GM18498 (cell line): ENCODE measurements at regions not wholly inside any gene's neighbourhood (a gene's known extent, or its start where the extent isn't known, plus 50 kb on each side); places are given as distances from the start of the nearest gene placed in this dataset.
"Not testable (repeated sequence)": the region's sequence is repeated elsewhere in the genome, so short reads cannot be mapped to it uniquely, and the experiment has no call there.

Experiments used
- ATAC-seq: cut with Tn5 transposase; IDR thresholded peaks from one replicate; pipeline ENCODE4 v1.9.1; 2021; ENCODE audit warnings: mild to moderate bottlenecking, moderate library complexity; ENCODE audit not compliant: unreplicated experiment

- ATAC-seq, result no peak
Measured at GRCh38 chrY:7682386-7682785, 770.8 kb upstream of the AMELY start.

GRCh38 chrY:7681426-7681825 is 769.9 kb upstream of the AMELY start:
- no peak for ATAC-seq

GRCh38 chrY:7674465-7674864 is 762.9 kb upstream of the AMELY start:
- ATAC-seq, result no peak

DNA sequence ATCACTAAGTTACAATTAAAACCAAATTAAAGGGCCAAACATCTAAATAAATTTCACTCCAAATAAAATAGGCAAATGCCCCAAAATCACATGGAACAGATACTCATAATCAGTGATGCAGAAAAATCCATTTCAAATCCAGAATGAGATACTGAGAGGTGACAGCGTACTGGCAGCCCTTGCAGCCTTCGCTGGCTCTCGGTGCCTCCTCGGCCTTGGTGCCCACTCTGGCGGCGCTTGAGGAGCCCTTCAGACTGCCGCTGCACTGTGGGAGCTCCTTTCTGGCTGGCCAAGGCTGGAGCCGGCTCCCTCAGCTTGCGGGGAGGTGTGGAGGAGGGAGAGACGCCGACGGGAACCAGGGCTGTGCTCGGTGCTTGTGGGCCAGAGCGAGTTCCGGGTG is 761.2 kb upstream of the AMELY start:
- ATAC-seq, result no peak

GRCh38 chrY:7663261-7663660 is 751.7 kb upstream of the AMELY start:
- no peak for ATAC-seq

GRCh38 chrY:7659047-7659446 is 747.5 kb upstream of the AMELY start:
- ATAC-seq, result no peak

- ATAC-seq, result no peak
Measured at GRCh38 chrY:7656596-7656995, 745.0 kb upstream of the AMELY start.

DNA sequence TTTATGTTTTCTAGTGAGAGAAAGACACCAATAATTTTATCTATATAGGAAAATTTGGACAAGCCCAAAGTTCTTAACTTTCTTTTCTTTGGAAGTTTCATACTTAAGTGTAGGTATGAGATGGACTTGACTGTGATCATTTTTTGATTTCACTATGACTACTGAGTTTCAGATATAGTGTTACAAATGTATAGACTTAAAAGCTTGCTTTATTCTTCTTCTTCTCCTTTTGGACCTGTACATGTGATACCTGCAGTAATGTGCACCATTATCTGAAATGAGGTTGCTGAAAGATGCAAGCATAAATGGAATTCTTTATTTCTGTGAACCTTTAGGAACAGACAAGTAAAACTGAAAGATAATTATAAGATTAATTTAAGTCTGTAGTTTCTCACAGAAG is 743.4 kb upstream of the AMELY start:
- no peak for ATAC-seq

- not testable (repeated sequence) for ATAC-seq
Measured at GRCh38 chrY:7649866-7650265, 738.3 kb upstream of the AMELY start.
